HepG2 (cell line): ENCODE measurements at regions not wholly inside any gene's neighbourhood (a gene's known extent, or its start where the extent isn't known, plus 50 kb on each side); places are given as distances from the start of the nearest gene placed in this dataset.

Experiments
- ATAC-seq: fragments of 200-7000 bp; cut with Tn5 transposase; 3 replicates; pipeline ENCODE4 v1.9.1; 2020; ENCODE audit warnings: mild to moderate bottlenecking, moderate library complexity
- BruUV-seq: library from RNA; stranded (reverse); fragments of 400-500 nt; replicated peaks from 2 replicates; lab custom pipeline; 2021; lab: Mats Ljungman, UMichigan
- CTCF ChIA-PET: fragments of 300-600 bp; formaldehyde crosslinking; extraction: SDS; loops from one replicate; lab custom pipeline; 2021; ENCODE audit warnings: low total read pairs, inconsistent platforms, low intra/inter-chr PET ratio; lab: Yijun Ruan, JAX
- POLR2A ChIA-PET: fragments of 350-600 bp; sonication (Branson Sonifier 250); formaldehyde crosslinking; loops from one replicate; lab custom pipeline; 2020; ENCODE audit warnings: antibody characterized with exemption, inconsistent platforms; lab: Yijun Ruan, JAX
- DNase-seq: peaks from one replicate; pipeline ENCODE4 v3.0.0-alpha.2; 2015; ENCODE audit warnings: low spot score
- FAIRE-seq: peaks from 3 replicates; lab custom pipeline; 2011; peaks lifted over from hg19 to GRCh38; lab: Jason Lieb, UNC
- H2AFZ ChIP-seq: one replicate; pipeline ENCODE4 v1.6.1; 2011; ENCODE audit warnings: low read length, inconsistent platforms
- H3K27ac ChIP-seq: fragments of 300-600 bp; 3 replicates; pipeline ENCODE4 v1.8.0; 2011; ENCODE audit warnings: mixed run types, mild to moderate bottlenecking, mixed read lengths, low read length, inconsistent platforms; ENCODE audit not compliant: insufficient read depth; ENCODE audit errors: extremely low read length
- H3K27me3 ChIP-seq, 2 experiments: fragments of 200-600 bp in 1 of 2; 2 replicates in 1 of 2; 3 replicates in 1 of 2; pipeline versions ENCODE4 v1.6.0 to v1.8.0; 2011; ENCODE audit warnings: low read length in 2 of 2, mild to moderate bottlenecking in 2 of 2, moderate library complexity in 2 of 2, inconsistent platforms in 1 of 2; ENCODE audit not compliant: insufficient read depth in 2 of 2, control insufficient read depth in 1 of 2
- H3K36me3 ChIP-seq, 2 experiments: fragments of 200-600 bp in 1 of 2; replicated peaks in 1 of 2; 2 replicates in 1 of 2; 3 replicates in 1 of 2; pipeline versions ENCODE4 v1.5.1 to v1.8.0; 2011; ENCODE audit warnings: low read length in 2 of 2, inconsistent platforms in 1 of 2; ENCODE audit not compliant: insufficient read depth in 2 of 2, control insufficient read depth in 1 of 2
- H3K4me1 ChIP-seq: 2 replicates; pipeline ENCODE4 v1.5.1; 2012; ENCODE audit warnings: low read length, inconsistent platforms; ENCODE audit not compliant: insufficient read depth
- H3K4me2 ChIP-seq: 2 replicates; pipeline ENCODE4 v1.6.0; 2011; ENCODE audit warnings: low read depth, low read length, inconsistent platforms
- H3K4me3 ChIP-seq, 3 experiments: fragments of 200-600 bp in 1 of 3; sonication (generic), shearing (Covaris generic) in 1 of 3; replicated peaks in 1 of 3; 2 replicates each; pipeline ENCODE4 v1.5.1; 2011 to 2016; ENCODE audit warnings: low read length in 3 of 3, inconsistent platforms in 2 of 3, low read depth in 2 of 3, mild to moderate bottlenecking in 2 of 3, control low read depth in 1 of 3, mixed read lengths in 1 of 3; ENCODE audit not compliant: insufficient read depth in 1 of 3
- H3K79me2 ChIP-seq: one replicate; pipeline ENCODE4 v1.6.1; 2011; ENCODE audit warnings: low read length, inconsistent platforms; ENCODE audit not compliant: insufficient read depth
- H3K9ac ChIP-seq: 2 replicates; pipeline ENCODE4 v1.6.0; 2011; ENCODE audit warnings: mild to moderate bottlenecking, low read depth, low read length, inconsistent platforms; ENCODE audit not compliant: insufficient read depth
- H3K9me3 ChIP-seq: 2 replicates; pipeline ENCODE4 v1.5.1; 2012; ENCODE audit warnings: mild to moderate bottlenecking, low read length
- H4K20me1 ChIP-seq: 2 replicates; pipeline ENCODE4 v1.6.0; 2011; ENCODE audit warnings: inconsistent platforms, mild to moderate bottlenecking, low read length, moderate library complexity; ENCODE audit not compliant: insufficient read depth
- CBX5 ChIP-seq: sonication (generic); formaldehyde crosslinking; IDR thresholded peaks from 2 replicates; pipeline ENCODE4 v1.4.0; 2020; ENCODE audit warnings: missing genetic modification reagents, borderline replicate concordance
- EHMT2 ChIP-seq: fragments of 200-600 bp; sonication (generic); IDR thresholded peaks from 2 replicates; pipeline ENCODE4 v1.7.0; 2017; ENCODE audit warnings: antibody characterized with exemption, low read depth, low read length, borderline replicate concordance
- MLLT10 ChIP-seq: sonication (generic); formaldehyde crosslinking; IDR thresholded peaks from 2 replicates; pipeline ENCODE4 v1.4.0; 2020; ENCODE audit warnings: missing genetic modification reagents
- ZNF317 ChIP-seq: sonication (generic); formaldehyde crosslinking; IDR thresholded peaks from 2 replicates; pipeline ENCODE4 v1.5.0; 2020; ENCODE audit warnings: mild to moderate bottlenecking, missing genetic modification reagents
- ZNF589 ChIP-seq: sonication (generic); formaldehyde crosslinking; conservative IDR thresholded peaks from 2 replicates; pipeline ENCODE4 v1.8.0; 2022; ENCODE audit warnings: mild to moderate bottlenecking, moderate library complexity, missing genetic modification reagents
- ZNF7 ChIP-seq: IDR thresholded peaks from 2 replicates; pipeline ENCODE4 v1.6.1; 2016; ENCODE audit warnings: missing biosample characterization, missing genetic modification reagents
- ZSCAN22 ChIP-seq: sonication (generic); formaldehyde crosslinking; IDR thresholded peaks from 2 replicates; pipeline ENCODE4 v1.4.0; 2020; ENCODE audit warnings: mild to moderate bottlenecking, missing genetic modification reagents
- WGBS: methylation state at CpG from one replicate; pipeline ENCODE4 v1.1.6; 2017; ENCODE audit warnings: low lambda C conversion rate; 5-methylcytosine and 5-hydroxymethylcytosine counted together
- in situ Hi-C: cut with HindIII; loops from 2 replicates; pipeline ENCODE4 v1.10.0; 2017; ENCODE audit warnings: low pct_unique_long_range_greater_than_20kb; ENCODE audit not compliant: extremely low pct_ligation_motif_present
- intact Hi-C: fragments of 100-400 bp; cut with micrococcal nuclease; formaldehyde crosslinking; loops from one replicate; pipeline ENCODE4 v1.10.0; 2022; ENCODE audit not compliant: unreplicated experiment
- TF ChIP-seq, protein P1 (sequence below): sonication (generic); formaldehyde crosslinking; IDR thresholded peaks from 2 replicates; pipeline ENCODE4 v1.4.0; 2020; ENCODE audit warnings: missing genetic modification reagents
- TF ChIP-seq, protein P2 (sequence below): sonication (generic); formaldehyde crosslinking; IDR thresholded peaks from 2 replicates; pipeline ENCODE4 v1.4.0; 2020; ENCODE audit warnings: mild to moderate bottlenecking, missing genetic modification reagents
- TF ChIP-seq, protein P3 (sequence below): sonication (generic); formaldehyde crosslinking; IDR thresholded peaks from 2 replicates; pipeline ENCODE4 v1.8.0; 2022; ENCODE audit warnings: missing genetic modification reagents, mild to moderate bottlenecking, inconsistent platforms, borderline replicate concordance
- TF ChIP-seq, protein P4 (sequence below): sonication (generic); formaldehyde crosslinking; conservative IDR thresholded peaks from 2 replicates; pipeline ENCODE4 v1.5.0; 2020; ENCODE audit warnings: missing genetic modification reagents

DNA sequence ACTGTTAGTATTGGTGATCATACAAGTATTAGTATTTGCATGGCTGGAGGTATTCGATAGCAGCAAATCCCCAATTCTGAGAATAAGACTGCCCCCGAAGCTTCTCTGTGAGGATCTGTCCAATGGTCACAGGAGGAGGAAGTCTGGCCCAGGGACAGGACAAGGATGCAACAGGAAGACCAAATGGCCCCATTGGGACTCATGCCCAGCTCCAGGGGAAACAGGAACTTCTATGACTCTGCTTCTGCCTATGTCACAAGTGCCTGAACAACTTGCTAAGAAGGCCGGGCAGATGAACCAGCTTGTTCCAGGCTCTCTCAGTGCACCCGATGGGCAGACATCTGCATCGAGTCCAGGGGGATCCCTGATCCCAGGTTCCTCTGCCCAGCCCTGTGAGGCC is 172.0 kb upstream of the GRB10 start:
- no peak overlapping the region for H3K4me2 ChIP-seq
- TF ChIP-seq, protein P1, sequence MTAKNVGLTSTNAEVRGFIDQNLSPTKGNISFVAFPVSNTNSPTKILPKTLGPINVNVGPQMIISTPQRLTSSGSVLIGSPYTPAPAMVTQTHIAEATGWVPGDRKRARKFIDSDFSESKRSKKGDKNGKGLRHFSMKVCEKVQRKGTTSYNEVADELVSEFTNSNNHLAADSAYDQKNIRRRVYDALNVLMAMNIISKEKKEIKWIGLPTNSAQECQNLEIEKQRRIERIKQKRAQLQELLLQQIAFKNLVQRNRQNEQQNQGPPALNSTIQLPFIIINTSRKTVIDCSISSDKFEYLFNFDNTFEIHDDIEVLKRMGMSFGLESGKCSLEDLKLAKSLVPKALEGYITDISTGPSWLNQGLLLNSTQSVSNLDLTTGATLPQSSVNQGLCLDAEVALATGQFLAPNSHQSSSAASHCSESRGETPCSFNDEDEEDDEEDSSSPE (CRISPR knock-in tag), result no peak
- TF ChIP-seq MLLT10 (CRISPR knock-in tag) (no peak), ZNF589 (CRISPR knock-in tag) (no peak), ZSCAN22 (CRISPR knock-in tag) (no peak), ZNF317 (CRISPR knock-in tag) (no peak), CBX5 (CRISPR knock-in tag) (no peak), EHMT2 (no peak), ZNF7 (CRISPR knock-in tag) (no peak)
- TF ChIP-seq, protein P2, sequence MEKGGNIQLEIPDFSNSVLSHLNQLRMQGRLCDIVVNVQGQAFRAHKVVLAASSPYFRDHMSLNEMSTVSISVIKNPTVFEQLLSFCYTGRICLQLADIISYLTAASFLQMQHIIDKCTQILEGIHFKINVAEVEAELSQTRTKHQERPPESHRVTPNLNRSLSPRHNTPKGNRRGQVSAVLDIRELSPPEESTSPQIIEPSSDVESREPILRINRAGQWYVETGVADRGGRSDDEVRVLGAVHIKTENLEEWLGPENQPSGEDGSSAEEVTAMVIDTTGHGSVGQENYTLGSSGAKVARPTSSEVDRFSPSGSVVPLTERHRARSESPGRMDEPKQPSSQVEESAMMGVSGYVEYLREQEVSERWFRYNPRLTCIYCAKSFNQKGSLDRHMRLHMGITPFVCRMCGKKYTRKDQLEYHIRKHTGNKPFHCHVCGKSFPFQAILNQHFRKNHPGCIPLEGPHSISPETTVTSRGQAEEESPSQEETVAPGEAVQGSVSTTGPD (CRISPR knock-in tag), result no peak
- TF ChIP-seq, protein P3, sequence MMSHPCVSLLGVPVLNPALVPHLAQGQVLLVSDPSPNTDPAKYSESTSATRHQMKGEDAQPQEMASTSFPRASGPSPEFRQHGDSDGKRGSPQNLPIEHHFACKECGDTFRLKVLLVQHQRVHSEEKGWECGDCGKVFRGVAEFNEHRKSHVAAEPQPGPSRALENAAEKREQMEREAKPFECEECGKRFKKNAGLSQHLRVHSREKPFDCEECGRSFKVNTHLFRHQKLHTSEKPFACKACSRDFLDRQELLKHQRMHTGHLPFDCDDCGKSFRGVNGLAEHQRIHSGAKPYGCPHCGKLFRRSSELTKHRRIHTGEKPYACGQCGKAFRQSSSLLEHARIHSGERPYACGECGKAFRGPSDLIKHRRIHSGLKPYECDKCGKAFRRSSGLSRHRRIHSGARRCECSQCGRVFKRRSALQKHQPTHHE (CRISPR knock-in tag), result no peak
- TF ChIP-seq, protein P4, sequence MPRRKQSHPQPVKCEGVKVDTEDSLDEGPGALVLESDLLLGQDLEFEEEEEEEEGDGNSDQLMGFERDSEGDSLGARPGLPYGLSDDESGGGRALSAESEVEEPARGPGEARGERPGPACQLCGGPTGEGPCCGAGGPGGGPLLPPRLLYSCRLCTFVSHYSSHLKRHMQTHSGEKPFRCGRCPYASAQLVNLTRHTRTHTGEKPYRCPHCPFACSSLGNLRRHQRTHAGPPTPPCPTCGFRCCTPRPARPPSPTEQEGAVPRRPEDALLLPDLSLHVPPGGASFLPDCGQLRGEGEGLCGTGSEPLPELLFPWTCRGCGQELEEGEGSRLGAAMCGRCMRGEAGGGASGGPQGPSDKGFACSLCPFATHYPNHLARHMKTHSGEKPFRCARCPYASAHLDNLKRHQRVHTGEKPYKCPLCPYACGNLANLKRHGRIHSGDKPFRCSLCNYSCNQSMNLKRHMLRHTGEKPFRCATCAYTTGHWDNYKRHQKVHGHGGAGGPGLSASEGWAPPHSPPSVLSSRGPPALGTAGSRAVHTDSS, result no peak
- TF ChIP-seq, all 625 proteins: peak for 0
- ChIA-PET POLR2A (no interaction called here), CTCF (no interaction called here)
- WGBS, result 55% methylated on average over 5 of the region's 5 CpGs
- ATAC-seq (no peak), FAIRE-seq (no peak), DNase-seq (no peak)
- Histone ChIP-seq H3K27me3 (no peaks in the 10 kb centered on the region; a peak in 1 of 5 replicates), H3K36me3 (no peaks in the 10 kb centered on the region), H3K79me2 (no peaks in the 10 kb centered on the region), H2AFZ (no peak overlapping the region), H3K9ac (no peak overlapping the region), H3K4me3 (no peak overlapping the region), H3K4me1 (peaks cover 12% of the 10 kb centered on the region), H4K20me1 (no peaks in the 10 kb centered on the region), H3K27ac (no peak overlapping the region), H3K9me3 (no peaks in the 10 kb centered on the region)
- in situ Hi-C loops, result no loop called here
- no TSS peak for BruUV-seq
- intact Hi-C loops, result no loop called here
